ENCODE measurements at regions not wholly inside any gene's neighbourhood (a gene's known extent, or its start where the extent isn't known, plus 50 kb on each side); places are given as distances from the start of the nearest gene placed in this dataset.
"Not testable (repeated sequence)": the region's sequence is repeated elsewhere in the genome, so short reads cannot be mapped to it uniquely, and the experiment has no call there.

- intact Hi-C loops (cut with micrococcal nuclease), result loop anchor here (1.0 to 10.0 kb wide), 4 partner anchors 20 to 1635 kb away; partner anchors contain the start of gene COX20
Measured at GRCh38 chr1:244319283-244320132, 132.2 kb downstream of the ADSS2 start.

GRCh38 chr1:244322181-244322580 is 129.5 kb downstream of the ADSS2 start:
- intact Hi-C loops (cut with micrococcal nuclease), result loop anchor here (2.0 to 10.0 kb wide), 4 partner anchors 471 to 1633 kb away; partner anchors contain the start of genes AKT3, COX20 and HNRNPU

GRCh38 chr1:244322791-244323521 is 128.8 kb downstream of the ADSS2 start:
- intact Hi-C loops (cut with micrococcal nuclease), result loop anchor here (1.0 to 10.0 kb wide), 6 partner anchors 275 to 1632 kb away; partner anchors contain the start of genes AKT3, COX20 and HNRNPU

GRCh38 chr1:244324176-244324883 is 127.4 kb downstream of the ADSS2 start:
- intact Hi-C loops (cut with micrococcal nuclease), result loop anchor here (10.0 kb wide), 2 partner anchors 510 to 1630 kb away; partner anchors contain the start of gene COX20

- intact Hi-C loops (cut with micrococcal nuclease), result loop anchor here (1.0 to 10.0 kb wide), 11 partner anchors 14 to 1630 kb away; partner anchors contain the start of genes CEP170 and COX20
Measured at GRCh38 chr1:244325056-244325758, 126.5 kb downstream of the ADSS2 start.

GRCh38 chr1:244326757-244327156 is 125.0 kb downstream of the ADSS2 start:
- intact Hi-C loops (cut with micrococcal nuclease), result loop anchor here (5.0 to 10.0 kb wide), 4 partner anchors 271 to 1628 kb away; partner anchors contain the start of gene COX20

- intact Hi-C loops (cut with micrococcal nuclease), result loop anchor here (5.0 to 10.0 kb wide), 4 partner anchors 270 to 1627 kb away; partner anchors contain the start of gene COX20
Measured at GRCh38 chr1:244327533-244327932, 124.2 kb downstream of the ADSS2 start.

- intact Hi-C loops (cut with micrococcal nuclease), result loop anchor here (5.0 to 10.0 kb wide), 4 partner anchors 269 to 1626 kb away; partner anchors contain the start of gene COX20
Measured at GRCh38 chr1:244328476-244328875, 123.2 kb downstream of the ADSS2 start.

GRCh38 chr1:244329591-244330317 is 122.0 kb downstream of the ADSS2 start:
- intact Hi-C loops (cut with micrococcal nuclease), result loop anchor here (5.0 to 10.0 kb wide), 4 partner anchors 268 to 1625 kb away; partner anchors contain the start of gene COX20

- intact Hi-C loops (cut with micrococcal nuclease), result no loop called here
Measured at GRCh38 chr1:244330318-244330625, 121.4 kb downstream of the ADSS2 start.

GRCh38 chr1:244332761-244333160 is 118.9 kb downstream of the ADSS2 start:
- intact Hi-C loops (cut with micrococcal nuclease), result not testable (repeated sequence)

GRCh38 chr1:244334315-244334714 is 117.4 kb downstream of the ADSS2 start:
- intact Hi-C loops (cut with micrococcal nuclease), result not testable (repeated sequence)

GRCh38 chr1:244334842-244335241 is 116.9 kb downstream of the ADSS2 start:
- intact Hi-C loops (cut with micrococcal nuclease), result not testable (repeated sequence)

- intact Hi-C loops (cut with micrococcal nuclease), result no loop called here
Measured at GRCh38 chr1:244335456-244335855, 116.3 kb downstream of the ADSS2 start.

GRCh38 chr1:244336232-244336899 is 115.3 kb downstream of the ADSS2 start:
- intact Hi-C loops (cut with micrococcal nuclease), result no loop called here

- intact Hi-C loops (cut with micrococcal nuclease), result no loop called here
Measured at GRCh38 chr1:244337839-244338238, 113.9 kb downstream of the ADSS2 start.

- intact Hi-C loops (cut with micrococcal nuclease), result loop anchor here (1.0 kb wide), 1 partner anchor 14 kb away; no protein-coding TSS in a partner anchor
Measured at GRCh38 chr1:244339073-244339692, 112.5 kb downstream of the ADSS2 start.

- intact Hi-C loops (cut with micrococcal nuclease), result loop anchor here (1.0 kb wide), 1 partner anchor 14 kb away; no protein-coding TSS in a partner anchor
Measured at GRCh38 chr1:244339776-244340175, 111.9 kb downstream of the ADSS2 start.

GRCh38 chr1:244340396-244340795 is 111.3 kb downstream of the ADSS2 start:
- intact Hi-C loops (cut with micrococcal nuclease), result no loop called here
